Stimulated activated naive CD8-positive, alpha-beta T cell treated with anti-CD3 and anti-CD28 coated beads, Interleukin-15, amount 100 ng/mL, for 72 hours (primary cell): ENCODE measurements at regions not wholly inside any gene's neighbourhood (a gene's known extent, or its start where the extent isn't known, plus 50 kb on each side); places are given as distances from the start of the nearest gene placed in this dataset.
"Not testable (repeated sequence)": the region's sequence is repeated elsewhere in the genome, so short reads cannot be mapped to it uniquely, and the experiment has no call there.

Experiments
- ATAC-seq: fragments of 150-1000 bp; cut with Tn5 transposase; 2 replicates; pipeline ENCODE4 v1.10.0; 2021; ENCODE audit warnings: mild to moderate bottlenecking, moderate library complexity
- DNase-seq, 2 donors: peaks; one replicate each; pipeline ENCODE4 v3.0.0; 2021 to 2022
- H3K27ac Mint-ChIP-seq, 2 donors: one replicate each; pipeline ENCODE4 v1.8.0; 2022; ENCODE audit warnings: mild to moderate bottlenecking in 2 of 2, mixed read lengths in 2 of 2, moderate library complexity in 2 of 2
- H3K27me3 Mint-ChIP-seq: one replicate; pipeline ENCODE4 v1.8.0; 2022; ENCODE audit warnings: mixed read lengths
- H3K4me1 Mint-ChIP-seq: one replicate; pipeline ENCODE4 v1.8.0; 2022; ENCODE audit warnings: mild to moderate bottlenecking, mixed read lengths
- H3K4me3 Mint-ChIP-seq, 2 donors: one replicate each; pipeline ENCODE4 v1.8.0; 2022; ENCODE audit warnings: mild to moderate bottlenecking in 2 of 2, mixed read lengths in 2 of 2, moderate library complexity in 1 of 2
- H3K9me3 Mint-ChIP-seq, 2 donors: one replicate each; pipeline ENCODE4 v1.8.0; 2022; ENCODE audit warnings: mixed read lengths in 2 of 2

- DNase-seq (no peak), ATAC-seq (no peak)
- peaks cover 0 to 7% of the 10 kb centered on the region in 2 donors for H3K9me3 Mint-ChIP-seq
- H3K4me1 Mint-ChIP-seq = peaks cover 6% of the 10 kb centered on the region
- peaks cover 7% of the 10 kb centered on the region for H3K27me3 Mint-ChIP-seq
- no peak overlapping the region for H3K4me3 Mint-ChIP-seq
- no peak overlapping the region for H3K27ac Mint-ChIP-seq
Observed at GRCh38 chr12:58009405-58010195, 68.2 kb downstream of the ATP23 start.

- H3K9me3 Mint-ChIP-seq = peaks cover 0 to 11% of the 10 kb centered on the region in 2 donors
- ATAC-seq = no peak
- DNase-seq = no peak
- H3K4me3 Mint-ChIP-seq = no peak overlapping the region
- H3K4me1 Mint-ChIP-seq = peaks cover 6% of the 10 kb centered on the region
- no peaks in the 10 kb centered on the region for H3K27me3 Mint-ChIP-seq
- no peak overlapping the region for H3K27ac Mint-ChIP-seq
Observed at GRCh38 chr12:58011676-58012075, 70.3 kb downstream of the ATP23 start.

- H3K4me3 Mint-ChIP-seq, DNase-seq, H3K27ac Mint-ChIP-seq, H3K4me1 Mint-ChIP-seq, H3K27me3 Mint-ChIP-seq, ATAC-seq: not testable (repeated sequence)
- H3K9me3 Mint-ChIP-seq = peaks cover 0 to 22% of the 10 kb centered on the region in 2 donors
Observed at GRCh38 chr12:58022379-58023020, 81.1 kb downstream of the ATP23 start.

- DNase-seq (no peak), ATAC-seq (no peak)
- no peak overlapping the region for H3K4me3 Mint-ChIP-seq
- no peaks in the 10 kb centered on the region for H3K4me1 Mint-ChIP-seq
- peaks cover 8 to 15% of the 10 kb centered on the region in 2 donors for H3K9me3 Mint-ChIP-seq
- H3K27ac Mint-ChIP-seq = no peak overlapping the region
- no peaks in the 10 kb centered on the region for H3K27me3 Mint-ChIP-seq
Observed at GRCh38 chr12:58025431-58025830, 84.1 kb downstream of the ATP23 start.

GRCh38 chr12:58026426-58026825 lies 85.1 kb downstream of the ATP23 start:
- H3K27ac Mint-ChIP-seq = no peak overlapping the region
- DNase-seq (no peak), ATAC-seq (no peak)
- H3K4me1 Mint-ChIP-seq = no peaks in the 10 kb centered on the region
- H3K27me3 Mint-ChIP-seq = no peaks in the 10 kb centered on the region
- peaks cover 9 to 15% of the 10 kb centered on the region in 2 donors for H3K9me3 Mint-ChIP-seq
- no peak overlapping the region for H3K4me3 Mint-ChIP-seq

- no peak overlapping the region for H3K27ac Mint-ChIP-seq
- no peak overlapping the region for H3K4me3 Mint-ChIP-seq
- no peaks in the 10 kb centered on the region for H3K4me1 Mint-ChIP-seq
- DNase-seq (no peak), ATAC-seq (no peak)
- H3K27me3 Mint-ChIP-seq = no peaks in the 10 kb centered on the region
- H3K9me3 Mint-ChIP-seq = peaks cover 15 to 20% of the 10 kb centered on the region in 2 donors
Observed at GRCh38 chr12:58026897-58027891, 85.8 kb downstream of the ATP23 start.

GRCh38 chr12:58028294-58028693 lies 86.9 kb downstream of the ATP23 start:
- no peak for ATAC-seq
- DNase-seq = no peak
- Mint-ChIP-seq H3K4me1 (no peaks in the 10 kb centered on the region), H3K27me3 (no peaks in the 10 kb centered on the region), H3K4me3 (no peak overlapping the region), H3K9me3 (peaks cover 17 to 27% of the 10 kb centered on the region in 2 donors), H3K27ac (no peak overlapping the region)

- ATAC-seq = no peak
- Mint-ChIP-seq H3K4me1 (no peaks in the 10 kb centered on the region), H3K27me3 (no peaks in the 10 kb centered on the region)
Observed at GRCh38 chr12:58029260-58029659, 87.9 kb downstream of the ATP23 start.

GRCh38 chr12:58030566-58031279 lies 89.4 kb downstream of the ATP23 start:
- H3K27ac Mint-ChIP-seq = no peak overlapping the region
- ATAC-seq = no peak
- no peak for DNase-seq
- H3K27me3 Mint-ChIP-seq = no peaks in the 10 kb centered on the region
- no peak overlapping the region for H3K4me3 Mint-ChIP-seq
- peaks cover 21 to 34% of the 10 kb centered on the region in 2 donors for H3K9me3 Mint-ChIP-seq
- H3K4me1 Mint-ChIP-seq = no peaks in the 10 kb centered on the region

More at GRCh38 chr12:58029260-58029659, 87.9 kb downstream of the ATP23 start:
- Mint-ChIP-seq H3K4me3 (no peak overlapping the region), H3K27ac (no peak overlapping the region), H3K9me3 (peaks cover 17 to 34% of the 10 kb centered on the region in 2 donors)
- no peak for DNase-seq

- no peak for ATAC-seq
- H3K4me3 Mint-ChIP-seq = no peak overlapping the region
- no peaks in the 10 kb centered on the region for H3K27me3 Mint-ChIP-seq
- H3K27ac Mint-ChIP-seq = no peak overlapping the region
- no peak for DNase-seq
- H3K9me3 Mint-ChIP-seq = peaks cover 27 to 46% of the 10 kb centered on the region in 2 donors
- H3K4me1 Mint-ChIP-seq = no peaks in the 10 kb centered on the region
Observed at GRCh38 chr12:58032156-58032555, 90.8 kb downstream of the ATP23 start.

GRCh38 chr12:58033831-58034230 lies 92.5 kb downstream of the ATP23 start:
- Mint-ChIP-seq H3K9me3 (peaks cover 35 to 51% of the 10 kb centered on the region in 2 donors), H3K27ac (no peak overlapping the region)
- DNase-seq = no peak

GRCh38 chr12:58034311-58034710 lies 92.9 kb downstream of the ATP23 start:
- H3K9me3 Mint-ChIP-seq = peaks cover 40 to 55% of the 10 kb centered on the region in 2 donors
- no peak overlapping the region for H3K4me3 Mint-ChIP-seq
- no peak for DNase-seq
- ATAC-seq = no peak
- no peaks in the 10 kb centered on the region for H3K27me3 Mint-ChIP-seq
- no peak overlapping the region for H3K27ac Mint-ChIP-seq
- H3K4me1 Mint-ChIP-seq = no peaks in the 10 kb centered on the region

More at GRCh38 chr12:58033831-58034230, 92.5 kb downstream of the ATP23 start:
- no peak for ATAC-seq
- Mint-ChIP-seq H3K27me3 (no peaks in the 10 kb centered on the region), H3K4me3 (no peak overlapping the region), H3K4me1 (no peaks in the 10 kb centered on the region)

- ATAC-seq (no peak), DNase-seq (no peak)
- Mint-ChIP-seq H3K9me3 (peaks cover 40 to 55% of the 10 kb centered on the region in 2 donors), H3K27ac (no peak overlapping the region), H3K4me3 (no peak overlapping the region), H3K4me1 (no peaks in the 10 kb centered on the region), H3K27me3 (no peaks in the 10 kb centered on the region)
Observed at GRCh38 chr12:58034712-58035111, 93.3 kb downstream of the ATP23 start.

GRCh38 chr12:58041441-58041840 lies 100.1 kb downstream of the ATP23 start:
- ATAC-seq = no peak
- H3K27me3 Mint-ChIP-seq = peaks cover 18% of the 10 kb centered on the region

GRCh38 chr12:58044966-58045365 lies 103.6 kb downstream of the ATP23 start:
- Mint-ChIP-seq H3K9me3 (peaks cover 20 to 47% of the 10 kb centered on the region in 2 donors), H3K4me1 (no peaks in the 10 kb centered on the region), H3K27me3 (peaks cover 25% of the 10 kb centered on the region), H3K27ac (no peak overlapping the region), H3K4me3 (no peak overlapping the region)
- no peak for DNase-seq
- no peak for ATAC-seq

More at GRCh38 chr12:58041441-58041840, 100.1 kb downstream of the ATP23 start:
- DNase-seq = no peak
- Mint-ChIP-seq H3K9me3 (peaks cover 29 to 49% of the 10 kb centered on the region in 2 donors), H3K27ac (no peak overlapping the region), H3K4me1 (no peaks in the 10 kb centered on the region), H3K4me3 (no peak overlapping the region)
